Ishikawa (cell line): ENCODE measurements at regions not wholly inside any gene's neighbourhood (a gene's known extent, or its start where the extent isn't known, plus 50 kb on each side); places are given as distances from the start of the nearest gene placed in this dataset.

ENCODE experiments used
- EGR1 ChIP-seq: IDR thresholded peaks from 2 replicates; pipeline ENCODE4 v1.6.1; 2012
- EP300 ChIP-seq: IDR thresholded peaks from 2 replicates; pipeline ENCODE4 v1.6.1; 2012; ENCODE audit warnings: borderline replicate concordance
- FOXM1 ChIP-seq: IDR thresholded peaks from 2 replicates; pipeline ENCODE4 v1.6.1; 2012; ENCODE audit warnings: low read depth, borderline replicate concordance
- RAD21 ChIP-seq: IDR thresholded peaks from 2 replicates; pipeline ENCODE4 v1.6.1; 2012; ENCODE audit warnings: low read depth
- REST ChIP-seq: IDR thresholded peaks from 2 replicates; pipeline ENCODE4 v1.6.1; 2012; ENCODE audit warnings: low read depth, mild to moderate bottlenecking
- TEAD4 ChIP-seq: IDR thresholded peaks from 2 replicates; pipeline ENCODE4 v1.6.1; 2012

- no peak for TF ChIP-seq EP300
- no peak for TF ChIP-seq RAD21
- no peak for TF ChIP-seq REST
- no peak for TF ChIP-seq EGR1
- no peak for TF ChIP-seq FOXM1
- TF ChIP-seq TEAD4: no peak
These were observed 530.1 kb upstream of the NOX3 start for GRCh38 chr6:155985660-155986138.
